ENCODE measurements at regions not wholly inside any gene's neighbourhood (a gene's known extent, or its start where the extent isn't known, plus 50 kb on each side); places are given as distances from the start of the nearest gene placed in this dataset.

DNA sequence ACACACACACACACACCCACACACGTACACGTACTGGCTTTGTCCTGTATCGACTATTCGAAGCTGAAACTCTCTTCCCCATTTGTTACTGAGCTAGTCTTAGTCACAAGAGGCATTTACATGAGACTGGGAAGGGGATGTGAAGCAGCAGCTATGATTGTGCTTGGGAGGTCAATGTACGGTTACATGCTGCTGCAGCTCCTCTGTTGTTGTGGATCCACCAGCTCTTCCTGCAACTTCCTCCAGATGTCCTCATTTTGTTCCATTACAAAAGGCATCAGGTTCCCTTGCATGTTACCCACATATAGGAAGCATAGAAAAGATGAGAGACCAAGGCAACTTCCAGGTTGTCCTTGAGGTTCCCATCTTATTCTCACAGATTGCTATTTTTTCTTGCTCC, 612.4 kb upstream of the IMPG1 start:
- Histone ChIP-seq H3K9me2 (ENCODE audit: insufficient read depth) (no peaks in the 10 kb centered on the region), H3K27me3 (ENCODE audit: insufficient read depth, low read depth) (no peaks in the 10 kb centered on the region), H3K4me2 (no peak overlapping the region), H3K79me2 (ENCODE audit: low read depth) (no peaks in the 10 kb centered on the region), H3K36me3 (ENCODE audit: low read depth) (no peaks in the 10 kb centered on the region), H2AFZ (no peak overlapping the region), H3K9me3 (ENCODE audit: insufficient read depth, low read depth) (no peaks in the 10 kb centered on the region), H4K20me1 (ENCODE audit: insufficient read depth) (no peaks in the 10 kb centered on the region; the same call in 1 of the 2 replicates), H3K27ac (no peak overlapping the region), H3F3A (ENCODE audit: insufficient read depth, low read depth) (no peaks in the 10 kb centered on the region), H3K4me1 (replicated peaks; ENCODE audit: insufficient read depth) (no peaks in the 10 kb centered on the region), H3K4me3 (no peak overlapping the region)
- BruUV-seq (replicated peaks): no TSS peak
- intact Hi-C loops (cut with micrococcal nuclease; ENCODE audit: unreplicated experiment): loop anchor here (2.0 kb wide), 1 partner anchor 772 kb away; no protein-coding TSS in a partner anchor
- ChIA-PET POLR2A (ENCODE audit: unreplicated experiment) (no interaction called here), CTCF (interaction anchor here (1.0 kb wide), 1 partner anchor 177 kb away, joined by 3 read pairs; no protein-coding TSS in a partner anchor)
- no peak for DNase-seq
- TF ChIP-seq EZH2 (IDR thresholded peaks at IDR 0.05; ENCODE audit: low read depth): no peak
- TF ChIP-seq, protein P1, sequence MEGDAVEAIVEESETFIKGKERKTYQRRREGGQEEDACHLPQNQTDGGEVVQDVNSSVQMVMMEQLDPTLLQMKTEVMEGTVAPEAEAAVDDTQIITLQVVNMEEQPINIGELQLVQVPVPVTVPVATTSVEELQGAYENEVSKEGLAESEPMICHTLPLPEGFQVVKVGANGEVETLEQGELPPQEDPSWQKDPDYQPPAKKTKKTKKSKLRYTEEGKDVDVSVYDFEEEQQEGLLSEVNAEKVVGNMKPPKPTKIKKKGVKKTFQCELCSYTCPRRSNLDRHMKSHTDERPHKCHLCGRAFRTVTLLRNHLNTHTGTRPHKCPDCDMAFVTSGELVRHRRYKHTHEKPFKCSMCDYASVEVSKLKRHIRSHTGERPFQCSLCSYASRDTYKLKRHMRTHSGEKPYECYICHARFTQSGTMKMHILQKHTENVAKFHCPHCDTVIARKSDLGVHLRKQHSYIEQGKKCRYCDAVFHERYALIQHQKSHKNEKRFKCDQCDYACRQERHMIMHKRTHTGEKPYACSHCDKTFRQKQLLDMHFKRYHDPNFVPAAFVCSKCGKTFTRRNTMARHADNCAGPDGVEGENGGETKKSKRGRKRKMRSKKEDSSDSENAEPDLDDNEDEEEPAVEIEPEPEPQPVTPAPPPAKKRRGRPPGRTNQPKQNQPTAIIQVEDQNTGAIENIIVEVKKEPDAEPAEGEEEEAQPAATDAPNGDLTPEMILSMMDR (conservative IDR thresholded peaks at IDR 0.05): no peak

DNA sequence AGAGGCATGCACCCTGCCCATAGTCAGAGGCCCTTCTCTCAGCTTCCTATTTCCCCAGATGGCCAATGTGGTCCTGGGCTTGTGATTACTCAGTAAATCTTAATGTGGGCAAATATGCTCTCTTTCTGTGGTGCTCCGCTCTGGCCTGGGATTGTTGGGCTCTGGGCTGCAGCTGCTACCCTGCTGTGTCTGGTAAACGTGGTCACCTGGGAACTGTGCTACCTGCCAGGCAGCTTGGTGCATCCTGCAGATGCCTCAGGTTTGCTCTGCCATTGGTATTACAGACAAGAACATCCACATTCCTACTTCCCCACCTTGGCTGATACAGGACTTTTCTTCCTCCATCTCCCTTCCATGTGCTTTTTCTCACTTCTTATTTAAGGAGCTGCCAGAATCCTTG, 611.5 kb upstream of the IMPG1 start:
- no peak for DNase-seq
- intact Hi-C loops (cut with micrococcal nuclease; ENCODE audit: unreplicated experiment): loop anchor here (2.0 kb wide), 1 partner anchor 773 kb away; no protein-coding TSS in a partner anchor
- no peaks in the 10 kb centered on the region; the same call in 1 of the 2 replicates for H4K20me1 ChIP-seq (ENCODE audit: insufficient read depth)
- TF ChIP-seq, protein P1 (conservative IDR thresholded peaks at IDR 0.05): no peak
- no peak for TF ChIP-seq EZH2 (IDR thresholded peaks at IDR 0.05; ENCODE audit: low read depth)
- H3K4me2 ChIP-seq: no peak overlapping the region
- H3K36me3 ChIP-seq (ENCODE audit: low read depth): no peaks in the 10 kb centered on the region
- no peaks in the 10 kb centered on the region for H3K4me1 ChIP-seq (replicated peaks; ENCODE audit: insufficient read depth)
- no peaks in the 10 kb centered on the region for H3K9me2 ChIP-seq (ENCODE audit: insufficient read depth)
- CTCF ChIA-PET: no interaction called here
- no peak overlapping the region for H3K27ac ChIP-seq
- BruUV-seq (replicated peaks): no TSS peak
- H3F3A ChIP-seq (ENCODE audit: insufficient read depth, low read depth): no peaks in the 10 kb centered on the region
- no peaks in the 10 kb centered on the region for H3K27me3 ChIP-seq (ENCODE audit: insufficient read depth, low read depth)
- H3K79me2 ChIP-seq (ENCODE audit: low read depth): no peaks in the 10 kb centered on the region
- no peak overlapping the region for H2AFZ ChIP-seq
- POLR2A ChIA-PET (ENCODE audit: unreplicated experiment): no interaction called here
- H3K9me3 ChIP-seq (ENCODE audit: insufficient read depth, low read depth): no peaks in the 10 kb centered on the region
- no peak overlapping the region for H3K4me3 ChIP-seq

DNA sequence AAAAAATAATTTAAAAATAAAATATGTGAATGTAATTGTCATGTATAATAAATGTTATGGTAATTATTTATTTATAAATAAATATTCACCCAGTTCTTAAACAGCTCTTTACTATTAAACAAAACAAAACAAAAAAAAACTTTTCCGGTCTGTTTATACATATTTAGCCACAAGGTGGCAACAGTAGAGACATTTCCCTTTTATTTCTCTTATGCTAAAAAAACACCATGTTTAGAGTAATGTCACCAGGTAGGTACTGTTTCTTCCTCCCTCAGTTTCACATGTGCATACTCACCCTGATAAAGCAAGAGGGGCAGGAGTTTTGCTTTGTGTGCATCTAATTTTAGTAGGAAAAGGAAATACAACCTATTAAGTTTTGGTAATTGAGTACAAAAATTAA, 610.4 kb upstream of the IMPG1 start:
- Histone ChIP-seq H3K36me3 (ENCODE audit: low read depth) (no peaks in the 10 kb centered on the region), H3K27ac (no peak overlapping the region), H3K9me2 (ENCODE audit: insufficient read depth) (no peaks in the 10 kb centered on the region), H3K27me3 (ENCODE audit: insufficient read depth, low read depth) (no peaks in the 10 kb centered on the region), H2AFZ (no peak overlapping the region), H3K4me1 (replicated peaks; ENCODE audit: insufficient read depth) (no peaks in the 10 kb centered on the region), H3K4me3 (no peak overlapping the region), H3K9me3 (ENCODE audit: insufficient read depth, low read depth) (no peaks in the 10 kb centered on the region), H3K4me2 (no peak overlapping the region), H3K79me2 (ENCODE audit: low read depth) (no peaks in the 10 kb centered on the region), H3F3A (ENCODE audit: insufficient read depth, low read depth) (no peaks in the 10 kb centered on the region), H4K20me1 (ENCODE audit: insufficient read depth) (no peaks in the 10 kb centered on the region; the same call in 1 of the 2 replicates)
- no peak for DNase-seq
- ChIA-PET POLR2A (ENCODE audit: unreplicated experiment) (interaction anchor here (0.7 kb wide), 1 partner anchor 686 kb away, joined by 4 read pairs; no protein-coding TSS in a partner anchor), CTCF (interaction anchor here (0.6 to 0.7 kb wide), 6 partner anchors 8 to 751 kb away, joined by 3 to 8 read pairs (median 4); no protein-coding TSS in a partner anchor)
- intact Hi-C loops (cut with micrococcal nuclease; ENCODE audit: unreplicated experiment): no loop called here
- TF ChIP-seq, protein P1 (conservative IDR thresholded peaks at IDR 0.05): peak; percentile 55
- no peak for TF ChIP-seq EZH2 (IDR thresholded peaks at IDR 0.05; ENCODE audit: low read depth)
- BruUV-seq (replicated peaks): no TSS peak
